HepG2 (cell line): ENCODE measurements at regions not wholly inside any gene's neighbourhood (a gene's known extent, or its start where the extent isn't known, plus 50 kb on each side); places are given as distances from the start of the nearest gene placed in this dataset.

ENCODE experiments used
- ATAC-seq: fragments of 200-7000 bp; cut with Tn5 transposase; 3 replicates; pipeline ENCODE4 v1.9.1; 2020; ENCODE audit warnings: mild to moderate bottlenecking, moderate library complexity
- BruUV-seq: library from RNA; stranded (reverse); fragments of 400-500 nt; replicated peaks from 2 replicates; lab custom pipeline; 2021; lab: Mats Ljungman, UMichigan
- CTCF ChIA-PET: fragments of 300-600 bp; formaldehyde crosslinking; extraction: SDS; loops from one replicate; lab custom pipeline; 2021; ENCODE audit warnings: low total read pairs, inconsistent platforms, low intra/inter-chr PET ratio; lab: Yijun Ruan, JAX
- POLR2A ChIA-PET: fragments of 350-600 bp; sonication (Branson Sonifier 250); formaldehyde crosslinking; loops from one replicate; lab custom pipeline; 2020; ENCODE audit warnings: antibody characterized with exemption, inconsistent platforms; lab: Yijun Ruan, JAX
- DNase-seq: peaks from one replicate; pipeline ENCODE4 v3.0.0-alpha.2; 2015; ENCODE audit warnings: low spot score
- FAIRE-seq: peaks from 3 replicates; lab custom pipeline; 2011; peaks lifted over from hg19 to GRCh38; lab: Jason Lieb, UNC
- H2AFZ ChIP-seq: one replicate; pipeline ENCODE4 v1.6.1; 2011; ENCODE audit warnings: low read length, inconsistent platforms
- H3K27ac ChIP-seq: fragments of 300-600 bp; 3 replicates; pipeline ENCODE4 v1.8.0; 2011; ENCODE audit warnings: mixed run types, mild to moderate bottlenecking, mixed read lengths, low read length, inconsistent platforms; ENCODE audit not compliant: insufficient read depth; ENCODE audit errors: extremely low read length
- H3K27me3 ChIP-seq, 2 experiments: fragments of 200-600 bp in 1 of 2; 2 replicates in 1 of 2; 3 replicates in 1 of 2; pipeline versions ENCODE4 v1.6.0 to v1.8.0; 2011; ENCODE audit warnings: low read length in 2 of 2, mild to moderate bottlenecking in 2 of 2, moderate library complexity in 2 of 2, inconsistent platforms in 1 of 2; ENCODE audit not compliant: insufficient read depth in 2 of 2, control insufficient read depth in 1 of 2
- H3K36me3 ChIP-seq, 2 experiments: fragments of 200-600 bp in 1 of 2; replicated peaks in 1 of 2; 2 replicates in 1 of 2; 3 replicates in 1 of 2; pipeline versions ENCODE4 v1.5.1 to v1.8.0; 2011; ENCODE audit warnings: low read length in 2 of 2, inconsistent platforms in 1 of 2; ENCODE audit not compliant: insufficient read depth in 2 of 2, control insufficient read depth in 1 of 2
- H3K4me1 ChIP-seq: 2 replicates; pipeline ENCODE4 v1.5.1; 2012; ENCODE audit warnings: low read length, inconsistent platforms; ENCODE audit not compliant: insufficient read depth
- H3K4me2 ChIP-seq: 2 replicates; pipeline ENCODE4 v1.6.0; 2011; ENCODE audit warnings: low read depth, low read length, inconsistent platforms
- H3K4me3 ChIP-seq, 3 experiments: fragments of 200-600 bp in 1 of 3; sonication (generic), shearing (Covaris generic) in 1 of 3; replicated peaks in 1 of 3; 2 replicates each; pipeline ENCODE4 v1.5.1; 2011 to 2016; ENCODE audit warnings: low read length in 3 of 3, inconsistent platforms in 2 of 3, low read depth in 2 of 3, mild to moderate bottlenecking in 2 of 3, control low read depth in 1 of 3, mixed read lengths in 1 of 3; ENCODE audit not compliant: insufficient read depth in 1 of 3
- H3K79me2 ChIP-seq: one replicate; pipeline ENCODE4 v1.6.1; 2011; ENCODE audit warnings: low read length, inconsistent platforms; ENCODE audit not compliant: insufficient read depth
- H3K9ac ChIP-seq: 2 replicates; pipeline ENCODE4 v1.6.0; 2011; ENCODE audit warnings: mild to moderate bottlenecking, low read depth, low read length, inconsistent platforms; ENCODE audit not compliant: insufficient read depth
- H3K9me3 ChIP-seq: 2 replicates; pipeline ENCODE4 v1.5.1; 2012; ENCODE audit warnings: mild to moderate bottlenecking, low read length
- H4K20me1 ChIP-seq: 2 replicates; pipeline ENCODE4 v1.6.0; 2011; ENCODE audit warnings: inconsistent platforms, mild to moderate bottlenecking, low read length, moderate library complexity; ENCODE audit not compliant: insufficient read depth
- AHDC1 ChIP-seq: sonication (generic); formaldehyde crosslinking; IDR thresholded peaks from 2 replicates; pipeline ENCODE4 v1.5.1; 2020; ENCODE audit warnings: mild to moderate bottlenecking, missing genetic modification reagents, borderline replicate concordance
- FLYWCH1 ChIP-seq: sonication (generic); formaldehyde crosslinking; IDR thresholded peaks from 2 replicates; pipeline ENCODE4 v1.8.1; 2023; ENCODE audit warnings: mild to moderate bottlenecking, missing genetic modification reagents
- FOSL1 ChIP-seq: sonication (generic); formaldehyde crosslinking; IDR thresholded peaks from 2 replicates; pipeline ENCODE4 v1.9.0; 2021; ENCODE audit warnings: missing genetic modification reagents, borderline replicate concordance
- HBP1 ChIP-seq: IDR thresholded peaks from 2 replicates; pipeline ENCODE4 v1.6.1; 2016; ENCODE audit warnings: low read depth, control low read depth
- KDM5B ChIP-seq: sonication (generic); formaldehyde crosslinking; IDR thresholded peaks from 2 replicates; pipeline ENCODE4 v1.4.0; 2020; ENCODE audit warnings: missing genetic modification reagents, mild to moderate bottlenecking, borderline replicate concordance
- MYC ChIP-seq: sonication (generic); formaldehyde crosslinking; IDR thresholded peaks from 2 replicates; pipeline ENCODE4 v1.9.0; 2021; ENCODE audit warnings: missing genetic modification reagents, borderline replicate concordance
- SIN3A ChIP-seq: IDR thresholded peaks from 2 replicates; pipeline ENCODE4 v1.6.1; 2011; ENCODE audit warnings: low read depth, mild to moderate bottlenecking, control low read depth, low read length, borderline replicate concordance
- TBL1XR1 ChIP-seq: fragments of 150-350 bp; IDR thresholded peaks from 2 replicates; pipeline ENCODE4 v1.6.1; 2014; ENCODE audit warnings: borderline replicate concordance, low read length; ENCODE audit not compliant: partially characterized antibody
- TEAD2 ChIP-seq: sonication (generic); formaldehyde crosslinking; IDR thresholded peaks from 2 replicates; pipeline ENCODE4 v1.9.0; 2021; ENCODE audit warnings: missing genetic modification reagents
- ZNF326 ChIP-seq: sonication (generic); formaldehyde crosslinking; IDR thresholded peaks from 2 replicates; pipeline ENCODE4 v1.4.0; 2020; ENCODE audit warnings: missing genetic modification reagents, borderline replicate concordance
- ZNF546 ChIP-seq: sonication (generic); formaldehyde crosslinking; conservative IDR thresholded peaks from 2 replicates; pipeline ENCODE4 v1.8.1; 2023; ENCODE audit warnings: mild to moderate bottlenecking, missing genetic modification reagents
- WGBS: methylation state at CpG from one replicate; pipeline ENCODE4 v1.1.6; 2017; ENCODE audit warnings: low lambda C conversion rate; 5-methylcytosine and 5-hydroxymethylcytosine counted together
- in situ Hi-C: cut with HindIII; loops from 2 replicates; pipeline ENCODE4 v1.10.0; 2017; ENCODE audit warnings: low pct_unique_long_range_greater_than_20kb; ENCODE audit not compliant: extremely low pct_ligation_motif_present
- intact Hi-C: fragments of 100-400 bp; cut with micrococcal nuclease; formaldehyde crosslinking; loops from one replicate; pipeline ENCODE4 v1.10.0; 2022; ENCODE audit not compliant: unreplicated experiment
- TF ChIP-seq, protein P1 (sequence below): sonication (generic); formaldehyde crosslinking; IDR thresholded peaks from 2 replicates; pipeline ENCODE4 v1.4.0; 2020; ENCODE audit warnings: missing genetic modification reagents

DNA sequence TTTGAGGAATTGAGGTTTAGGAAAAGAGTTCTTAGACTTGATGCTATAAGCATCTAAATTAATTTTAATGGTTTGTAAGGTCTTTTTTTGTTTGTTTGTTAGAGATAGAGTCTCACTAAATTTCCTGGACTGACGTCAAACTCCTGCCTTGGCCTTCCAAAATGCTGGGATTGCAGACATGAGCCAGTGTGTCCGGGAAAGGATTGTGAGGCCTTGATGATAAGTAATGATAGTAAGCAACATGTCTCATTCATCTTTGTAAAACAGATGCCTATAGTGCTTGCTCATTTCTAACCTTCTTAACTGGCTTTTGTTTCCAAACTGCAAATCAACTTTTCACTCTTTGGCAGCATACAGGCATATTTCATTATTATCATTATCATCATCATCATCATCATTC lies 176.0 kb upstream of the KCND2 start:
- H3K9me3 ChIP-seq, result no peaks in the 10 kb centered on the region
- FAIRE-seq, result no peak
- CTCF ChIA-PET, result no interaction called here
- WGBS, result 3% methylated on average over 2 of the region's 2 CpGs
- no peaks in the 10 kb centered on the region for H4K20me1 ChIP-seq
- POLR2A ChIA-PET, result no interaction called here
- H3K4me3 ChIP-seq, result no peak overlapping the region
- no peak overlapping the region for H2AFZ ChIP-seq
- DNase-seq, result no peak
- no peak overlapping the region for H3K4me2 ChIP-seq
- no peaks in the 10 kb centered on the region for H3K79me2 ChIP-seq
- H3K36me3 ChIP-seq, result no peaks in the 10 kb centered on the region
- H3K4me1 ChIP-seq, result no peaks in the 10 kb centered on the region
- no peak overlapping the region for H3K27ac ChIP-seq
- intact Hi-C loops, result no loop called here
- H3K9ac ChIP-seq, result no peak overlapping the region
- no TSS peak for BruUV-seq
- TF ChIP-seq, protein P1, sequence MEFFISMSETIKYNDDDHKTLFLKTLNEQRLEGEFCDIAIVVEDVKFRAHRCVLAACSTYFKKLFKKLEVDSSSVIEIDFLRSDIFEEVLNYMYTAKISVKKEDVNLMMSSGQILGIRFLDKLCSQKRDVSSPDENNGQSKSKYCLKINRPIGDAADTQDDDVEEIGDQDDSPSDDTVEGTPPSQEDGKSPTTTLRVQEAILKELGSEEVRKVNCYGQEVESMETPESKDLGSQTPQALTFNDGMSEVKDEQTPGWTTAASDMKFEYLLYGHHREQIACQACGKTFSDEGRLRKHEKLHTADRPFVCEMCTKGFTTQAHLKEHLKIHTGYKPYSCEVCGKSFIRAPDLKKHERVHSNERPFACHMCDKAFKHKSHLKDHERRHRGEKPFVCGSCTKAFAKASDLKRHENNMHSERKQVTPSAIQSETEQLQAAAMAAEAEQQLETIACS (CRISPR knock-in tag), result no peak
- TF ChIP-seq TEAD2, result no peak
- in situ Hi-C loops, result no loop called here
- no peaks in the 10 kb centered on the region for H3K27me3 ChIP-seq
- no peak for ATAC-seq

DNA sequence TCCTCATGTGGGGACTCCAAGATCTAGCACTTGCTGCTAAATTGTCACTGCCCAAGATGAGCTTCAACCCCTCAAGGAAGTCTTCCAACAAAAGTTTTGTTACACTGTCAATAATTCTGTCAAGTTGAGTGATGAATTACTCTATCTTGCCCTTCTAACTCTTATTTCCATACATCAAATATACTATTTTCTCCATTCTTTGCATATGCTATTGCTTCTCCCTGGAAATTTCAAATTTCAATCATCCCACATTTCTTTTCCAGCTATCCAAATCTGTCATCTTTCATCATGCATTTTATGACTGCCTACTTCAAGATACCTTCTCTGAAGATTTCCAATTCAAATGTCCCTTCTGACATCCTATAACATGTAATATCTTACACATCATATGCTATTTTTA lies 175.2 kb upstream of the KCND2 start:
- no peak overlapping the region for H3K9ac ChIP-seq
- DNase-seq, result no peak
- H3K4me2 ChIP-seq, result no peak overlapping the region
- no peak for ATAC-seq
- no peaks in the 10 kb centered on the region for H3K9me3 ChIP-seq
- no peaks in the 10 kb centered on the region for H3K79me2 ChIP-seq
- no peaks in the 10 kb centered on the region for H3K36me3 ChIP-seq
- H4K20me1 ChIP-seq, result no peaks in the 10 kb centered on the region
- ChIA-PET CTCF (no interaction called here), POLR2A (no interaction called here)
- intact Hi-C loops (no loop called here), in situ Hi-C loops (no loop called here)
- no peak overlapping the region for H3K27ac ChIP-seq
- no peaks in the 10 kb centered on the region for H3K4me1 ChIP-seq
- BruUV-seq, result no TSS peak
- no peak overlapping the region for H2AFZ ChIP-seq
- no peak for FAIRE-seq
- H3K27me3 ChIP-seq, result no peaks in the 10 kb centered on the region
- H3K4me3 ChIP-seq, result no peak overlapping the region
- no peak for TF ChIP-seq TBL1XR1
- TF ChIP-seq FLYWCH1 (CRISPR knock-in tag), result no peak
- no peak for TF ChIP-seq AHDC1 (CRISPR knock-in tag)
- TF ChIP-seq MYC (CRISPR knock-in tag), result no peak
- no peak for TF ChIP-seq FOSL1
- TF ChIP-seq KDM5B (CRISPR knock-in tag), result no peak
- no peak for TF ChIP-seq HBP1 (CRISPR knock-in tag)
- TF ChIP-seq SIN3A, result no peak
- no peak for TF ChIP-seq ZNF326
- no peak for TF ChIP-seq ZNF546 (CRISPR knock-in tag)
